H9 (cell line): ENCODE measurements at regions not wholly inside any gene's neighbourhood (a gene's known extent, or its start where the extent isn't known, plus 50 kb on each side); places are given as distances from the start of the nearest gene placed in this dataset.

ENCODE experiments used
- DNase-seq: peaks from one replicate; pipeline ENCODE4 v3.0.0-alpha.2; 2017
- H2AFZ ChIP-seq: one replicate; pipeline ENCODE4 v1.6.1; 2013; ENCODE audit warnings: mild to moderate bottlenecking, low read length, control low read depth, moderate library complexity
- H2AK5ac ChIP-seq: 2 replicates; pipeline ENCODE4 v1.6.1; 2013; ENCODE audit warnings: low read length, control low read depth, mixed read lengths; ENCODE audit not compliant: insufficient read length
- H2BK120ac ChIP-seq: one replicate; pipeline ENCODE4 v1.6.1; 2013; ENCODE audit warnings: low read depth, mild to moderate bottlenecking, low read length, control low read depth, inconsistent platforms; ENCODE audit not compliant: poor library complexity, severe bottlenecking
- H2BK12ac ChIP-seq: 2 replicates; pipeline ENCODE4 v1.6.1; 2013; ENCODE audit warnings: low read length, control low read depth, mixed read lengths, low read depth; ENCODE audit not compliant: insufficient read length
- H2BK15ac ChIP-seq: 2 replicates; pipeline ENCODE4 v1.6.1; 2013; ENCODE audit warnings: low read depth, low read length, control low read depth
- H2BK20ac ChIP-seq: one replicate; pipeline ENCODE4 v1.6.1; 2013; ENCODE audit warnings: low read depth, mild to moderate bottlenecking, low read length, control low read depth, inconsistent platforms; ENCODE audit not compliant: poor library complexity, severe bottlenecking
- H2BK5ac ChIP-seq: 2 replicates; pipeline ENCODE4 v1.6.1; 2013; ENCODE audit warnings: low read length, control low read depth, mixed read lengths; ENCODE audit not compliant: insufficient read length
- H3K14ac ChIP-seq: 2 replicates; pipeline ENCODE4 v1.6.1; 2013; ENCODE audit warnings: low read length, control low read depth; ENCODE audit not compliant: insufficient read depth
- H3K18ac ChIP-seq: 2 replicates; pipeline ENCODE4 v1.6.1; 2013; ENCODE audit warnings: low read depth, mild to moderate bottlenecking, mixed read lengths, low read length, control low read depth; ENCODE audit not compliant: insufficient read length
- H3K23ac ChIP-seq: 2 replicates; pipeline ENCODE4 v1.6.1; 2013; ENCODE audit warnings: low read length, control low read depth, mixed read lengths, low read depth; ENCODE audit not compliant: insufficient read length
- H3K23me2 ChIP-seq: 2 replicates; pipeline ENCODE4 v1.6.1; 2013; ENCODE audit warnings: low read depth, mild to moderate bottlenecking, mixed read lengths, low read length, control low read depth; ENCODE audit not compliant: insufficient read length, poor library complexity, severe bottlenecking
- H3K27ac ChIP-seq: 2 replicates; pipeline ENCODE4 v1.5.1; 2013; ENCODE audit warnings: low read length, control low read depth, mixed read lengths, low read depth; ENCODE audit not compliant: insufficient read length
- H3K27me3 ChIP-seq: 2 replicates; pipeline ENCODE4 v1.6.1; 2013; ENCODE audit warnings: low read length, control low read depth, inconsistent platforms; ENCODE audit not compliant: insufficient read depth
- H3K4ac ChIP-seq: 2 replicates; pipeline ENCODE4 v1.6.1; 2013; ENCODE audit warnings: low read depth, mild to moderate bottlenecking, control low read depth, inconsistent platforms, low read length, moderate library complexity
- H3K4me1 ChIP-seq: 2 replicates; pipeline ENCODE4 v1.6.1; 2013; ENCODE audit warnings: low read length, control low read depth, inconsistent platforms; ENCODE audit not compliant: insufficient read depth
- H3K4me2 ChIP-seq: 2 replicates; pipeline ENCODE4 v1.6.1; 2013; ENCODE audit warnings: low read length, control low read depth, mixed read lengths; ENCODE audit not compliant: insufficient read length, insufficient read depth
- H3K56ac ChIP-seq: 2 replicates; pipeline ENCODE4 v1.6.1; 2013; ENCODE audit warnings: low read depth, mild to moderate bottlenecking, mixed read lengths, low read length, control low read depth; ENCODE audit not compliant: insufficient read length
- H3K79me1 ChIP-seq: 2 replicates; pipeline ENCODE4 v1.6.1; 2013; ENCODE audit warnings: low read depth, mild to moderate bottlenecking, moderate library complexity, low read length, control low read depth, inconsistent platforms; ENCODE audit not compliant: insufficient read depth, poor library complexity, severe bottlenecking
- H3K79me2 ChIP-seq: 2 replicates; pipeline ENCODE4 v1.6.1; 2013; ENCODE audit warnings: low read length, control low read depth, inconsistent platforms; ENCODE audit not compliant: insufficient read depth
- H3K9ac ChIP-seq: 2 replicates; pipeline ENCODE4 v1.6.1; 2013; ENCODE audit warnings: low read length, control low read depth, mixed read lengths; ENCODE audit not compliant: insufficient read length; ENCODE audit errors: extremely low read depth
- H3K9me3 ChIP-seq: one replicate; pipeline ENCODE4 v1.6.1; 2013; ENCODE audit warnings: low read depth, low read length, inconsistent platforms; ENCODE audit not compliant: control insufficient read depth
- H3T11ph ChIP-seq: one replicate; pipeline ENCODE4 v1.6.1; 2013; ENCODE audit warnings: mild to moderate bottlenecking, low read length, control low read depth, inconsistent platforms
- H4K20me1 ChIP-seq: one replicate; pipeline ENCODE4 v1.6.1; 2013; ENCODE audit not compliant: control insufficient read depth, insufficient read length, insufficient read depth
- H4K5ac ChIP-seq: 2 replicates; pipeline ENCODE4 v1.6.1; 2013; ENCODE audit warnings: low read depth, mild to moderate bottlenecking, mixed read lengths, low read length, control low read depth; ENCODE audit not compliant: insufficient read length
- H4K8ac ChIP-seq: replicated peaks from 2 replicates; pipeline ENCODE4 v1.6.1; 2013; ENCODE audit warnings: low read length, control low read depth, mixed read lengths, low read depth; ENCODE audit not compliant: insufficient read length
- H4K91ac ChIP-seq: 2 replicates; pipeline ENCODE4 v1.6.1; 2013; ENCODE audit warnings: low read depth, mild to moderate bottlenecking, moderate library complexity, mixed read lengths, low read length, control low read depth; ENCODE audit not compliant: insufficient read length
- H3K27ac Mint-ChIP-seq, 3 experiments: 2 replicates in 2 of 3; 3 replicates in 1 of 3; pipeline ENCODE4 v1.8.0; 2020 to 2021; ENCODE audit warnings: mixed read lengths in 3 of 3, mild to moderate bottlenecking in 1 of 3, moderate library complexity in 1 of 3
- H3K27me3 Mint-ChIP-seq: 2 replicates; pipeline ENCODE4 v1.8.0; 2021; ENCODE audit warnings: low read depth, mild to moderate bottlenecking, moderate library complexity, mixed read lengths
- H3K36me3 Mint-ChIP-seq, 3 experiments: 2 replicates in 2 of 3; 3 replicates in 1 of 3; pipeline ENCODE4 v1.8.0; 2020 to 2021; ENCODE audit warnings: low read depth in 3 of 3, mixed read lengths in 3 of 3; ENCODE audit not compliant: insufficient read depth in 1 of 3
- H3K4me1 Mint-ChIP-seq, 2 experiments: 2 replicates each; pipeline ENCODE4 v1.8.0; 2020; ENCODE audit warnings: mixed read lengths in 2 of 2
- H3K4me3 Mint-ChIP-seq, 2 experiments: 2 replicates in 1 of 2; 3 replicates in 1 of 2; pipeline ENCODE4 v1.8.0; 2020 to 2021; ENCODE audit warnings: mild to moderate bottlenecking in 2 of 2, mixed read lengths in 2 of 2, moderate library complexity in 1 of 2
- H3K9me3 Mint-ChIP-seq, 2 experiments: 2 replicates in 1 of 2; 3 replicates in 1 of 2; pipeline ENCODE4 v1.8.0; 2020; ENCODE audit warnings: mild to moderate bottlenecking in 2 of 2, mixed read lengths in 2 of 2, moderate library complexity in 1 of 2
- WGBS: extraction: QIAGEN DNeasy Blood & Tissue Kit; methylation state at CpG from one replicate; pipeline ENCODE4 v1.1.7; 2013; ENCODE audit warnings: missing lambda C conversion rate, low lambda C conversion rate, mixed read lengths; ENCODE audit not compliant: insufficient read length; ENCODE audit errors: extremely low coverage; 5-methylcytosine and 5-hydroxymethylcytosine counted together
- TF ChIP-seq, protein P1 (sequence below): fragments of 200-600 bp; sonication (generic); conservative IDR thresholded peaks from 3 replicates; pipeline ENCODE4 v1.8.0; 2021; ENCODE audit warnings: antibody characterized with exemption, mild to moderate bottlenecking

- no peak overlapping the region for H4K8ac ChIP-seq
- TF ChIP-seq, protein P1, sequence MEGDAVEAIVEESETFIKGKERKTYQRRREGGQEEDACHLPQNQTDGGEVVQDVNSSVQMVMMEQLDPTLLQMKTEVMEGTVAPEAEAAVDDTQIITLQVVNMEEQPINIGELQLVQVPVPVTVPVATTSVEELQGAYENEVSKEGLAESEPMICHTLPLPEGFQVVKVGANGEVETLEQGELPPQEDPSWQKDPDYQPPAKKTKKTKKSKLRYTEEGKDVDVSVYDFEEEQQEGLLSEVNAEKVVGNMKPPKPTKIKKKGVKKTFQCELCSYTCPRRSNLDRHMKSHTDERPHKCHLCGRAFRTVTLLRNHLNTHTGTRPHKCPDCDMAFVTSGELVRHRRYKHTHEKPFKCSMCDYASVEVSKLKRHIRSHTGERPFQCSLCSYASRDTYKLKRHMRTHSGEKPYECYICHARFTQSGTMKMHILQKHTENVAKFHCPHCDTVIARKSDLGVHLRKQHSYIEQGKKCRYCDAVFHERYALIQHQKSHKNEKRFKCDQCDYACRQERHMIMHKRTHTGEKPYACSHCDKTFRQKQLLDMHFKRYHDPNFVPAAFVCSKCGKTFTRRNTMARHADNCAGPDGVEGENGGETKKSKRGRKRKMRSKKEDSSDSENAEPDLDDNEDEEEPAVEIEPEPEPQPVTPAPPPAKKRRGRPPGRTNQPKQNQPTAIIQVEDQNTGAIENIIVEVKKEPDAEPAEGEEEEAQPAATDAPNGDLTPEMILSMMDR: no peak
- H3K79me1 ChIP-seq: no peaks in the 10 kb centered on the region
- H3K4ac ChIP-seq: no peak overlapping the region
- no peak overlapping the region for H3K4me2 ChIP-seq
- H4K20me1 ChIP-seq: no peaks in the 10 kb centered on the region
- no peak overlapping the region for H4K5ac ChIP-seq
- H3K9me3 ChIP-seq: no peaks in the 10 kb centered on the region
- no peak overlapping the region for H3K4me3 Mint-ChIP-seq
- H3K36me3 Mint-ChIP-seq: peaks cover 0 to 11% (median 0%) of the 10 kb centered on the region in 3 experiments; a peak in 3 of 7 replicates
- peaks cover 11 to 13% of the 10 kb centered on the region in 2 experiments for H3K9me3 Mint-ChIP-seq
- H3K9ac ChIP-seq: no peak overlapping the region
- no peak overlapping the region for H2BK20ac ChIP-seq
- no peak overlapping the region for H2BK120ac ChIP-seq
- H2BK15ac ChIP-seq: no peak overlapping the region
- H3K4me1 Mint-ChIP-seq: no peaks in the 10 kb centered on the region
- H3T11ph ChIP-seq: no peak overlapping the region
- H3K56ac ChIP-seq: no peak overlapping the region
- H3K27ac ChIP-seq: no peak overlapping the region
- no peak overlapping the region for H4K91ac ChIP-seq
- no peak overlapping the region for H2BK12ac ChIP-seq
- no peak overlapping the region for H3K18ac ChIP-seq
- no peaks in the 10 kb centered on the region for H3K27me3 Mint-ChIP-seq
- no peak overlapping the region for H2AK5ac ChIP-seq
- no peak overlapping the region for H3K27ac Mint-ChIP-seq
- H3K14ac ChIP-seq: no peak overlapping the region
- no peak overlapping the region for H3K23ac ChIP-seq
- no peaks in the 10 kb centered on the region for H3K23me2 ChIP-seq
- H3K27me3 ChIP-seq: no peaks in the 10 kb centered on the region
- no peak overlapping the region for H2BK5ac ChIP-seq
- DNase-seq: no peak
- WGBS: no CpG with 5 or more reads among the region's 2 CpGs
- H3K4me1 ChIP-seq: no peaks in the 10 kb centered on the region
- H3K79me2 ChIP-seq: no peaks in the 10 kb centered on the region
- no peak overlapping the region for H2AFZ ChIP-seq
Observed at GRCh38 chr3:102124282-102124681, 275.0 kb downstream of the NFKBIZ start.
